Natural killer cell (primary cell): ENCODE measurements at regions not wholly inside any gene's neighbourhood (a gene's known extent, or its start where the extent isn't known, plus 50 kb on each side); places are given as distances from the start of the nearest gene placed in this dataset.

ENCODE experiments used
- ATAC-seq, 3 donors: fragments of 150-1000 bp in 2 of 3; fragments of 200-7000 bp in 1 of 3; cut with Tn5 transposase; 1 replicate in 1 of 3; 2 replicates in 2 of 3; pipeline ENCODE4 v1.10.0; 2021; ENCODE audit warnings: mild to moderate bottlenecking in 2 of 3, moderate library complexity in 2 of 3
- DNase-seq, 2 donors: peaks; one replicate each; pipeline versions ENCODE4 v3.0.0 to v3.0.0-alpha.2; 2013 to 2021; ENCODE audit warnings: mixed read lengths in 1 of 2
- H3K27ac ChIP-seq: one replicate; pipeline ENCODE4 v1.5.1; 2013; ENCODE audit warnings: mild to moderate bottlenecking, low read length
- H3K27me3 ChIP-seq: one replicate; pipeline ENCODE4 v1.6.1; 2013; ENCODE audit warnings: low read length; ENCODE audit not compliant: control insufficient read depth, insufficient read depth
- H3K36me3 ChIP-seq: one replicate; pipeline ENCODE4 v1.6.1; 2013; ENCODE audit warnings: low read length; ENCODE audit not compliant: control insufficient read depth, insufficient read depth
- H3K4me1 ChIP-seq: one replicate; pipeline ENCODE4 v1.6.1; 2013; ENCODE audit warnings: low read length; ENCODE audit not compliant: control insufficient read depth, insufficient read depth
- H3K4me3 ChIP-seq: one replicate; pipeline ENCODE4 v1.5.1; 2013; ENCODE audit warnings: low read length
- H3K9me3 ChIP-seq: one replicate; pipeline ENCODE4 v1.6.1; 2013; ENCODE audit warnings: low read length; ENCODE audit not compliant: control insufficient read depth, insufficient read depth
- H3K27ac Mint-ChIP-seq, 2 donors: one replicate each; pipeline ENCODE4 v1.8.0; 2022; ENCODE audit warnings: mild to moderate bottlenecking in 2 of 2, mixed read lengths in 2 of 2, moderate library complexity in 1 of 2
- H3K27me3 Mint-ChIP-seq, 2 donors: one replicate each; pipeline ENCODE4 v1.8.0; 2022; ENCODE audit warnings: low read depth in 2 of 2, mixed read lengths in 2 of 2
- H3K36me3 Mint-ChIP-seq: one replicate; pipeline ENCODE4 v1.8.0; 2022; ENCODE audit warnings: mixed read lengths
- H3K4me1 Mint-ChIP-seq, 2 donors: one replicate each; pipeline ENCODE4 v1.8.0; 2022; ENCODE audit warnings: mixed read lengths in 2 of 2
- H3K4me3 Mint-ChIP-seq: one replicate; pipeline ENCODE4 v1.8.0; 2022; ENCODE audit warnings: mild to moderate bottlenecking, moderate library complexity, mixed read lengths
- H3K9me3 Mint-ChIP-seq, 2 donors: one replicate each; pipeline ENCODE4 v1.8.0; 2022; ENCODE audit warnings: mixed read lengths in 2 of 2
- CTCF ChIP-seq: fragments of 200-600 bp; IDR thresholded peaks from one replicate; pipeline ENCODE4 v1.8.0; 2022; ENCODE audit warnings: antibody characterized with exemption
- WGBS: methylation state at CpG from one replicate; pipeline ENCODE4 v1.1.7; 2013; ENCODE audit warnings: missing lambda C conversion rate; ENCODE audit not compliant: insufficient coverage; 5-methylcytosine and 5-hydroxymethylcytosine counted together
- intact Hi-C: fragments of 100-400 bp; cut with micrococcal nuclease; formaldehyde crosslinking; loops from one replicate; pipeline ENCODE4 v1.14.2; 2022

DNA sequence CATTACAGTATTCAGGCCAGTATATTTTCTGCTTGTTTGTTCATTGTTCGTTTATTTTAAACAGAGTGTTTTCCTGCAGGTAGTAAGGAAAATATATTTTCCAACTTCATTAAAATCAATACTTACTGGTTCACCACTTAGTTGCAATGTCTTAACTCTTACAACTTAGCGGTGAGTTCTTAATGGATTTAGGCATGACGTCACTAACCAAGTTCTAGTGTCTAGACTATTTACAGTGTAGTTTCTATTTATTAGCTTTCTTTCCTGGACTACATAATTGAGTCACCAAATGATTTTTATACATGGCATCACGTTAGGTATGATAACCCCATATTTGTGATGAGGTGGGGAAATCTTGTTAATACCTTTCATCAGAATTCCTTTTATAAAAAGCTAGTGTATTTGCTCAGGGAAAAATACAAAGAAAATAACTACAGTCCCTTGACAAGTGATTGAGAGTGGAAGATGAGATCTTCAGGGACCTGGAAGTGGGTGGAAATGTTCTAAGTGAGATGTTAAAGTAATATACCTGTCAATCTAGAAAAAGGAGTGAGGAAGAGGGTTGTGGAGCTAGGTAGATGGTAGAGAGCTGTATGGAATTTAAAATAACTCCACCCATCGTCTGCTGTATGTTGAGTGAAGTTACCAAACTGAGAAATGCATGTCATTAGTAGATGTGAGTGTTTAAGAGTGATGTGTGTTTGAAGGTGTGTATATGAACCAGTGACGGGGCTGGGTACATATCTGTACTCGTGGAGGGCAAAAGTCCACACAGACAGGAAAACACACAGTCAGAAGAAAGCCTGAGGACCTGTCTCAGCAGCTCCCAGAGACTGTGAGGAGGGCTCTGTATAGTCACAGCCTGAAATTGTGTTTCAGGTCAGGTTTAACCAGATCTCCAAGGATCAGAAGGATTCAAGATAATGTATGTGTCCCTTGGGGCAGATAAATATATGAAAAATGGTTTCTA lies 197.6 kb upstream of the ADAMTS5 start:
- ATAC-seq (no peak), DNase-seq (no peak)
- TF ChIP-seq CTCF = no peak
- Mint-ChIP-seq H3K27me3 (no peaks in the 10 kb centered on the region), H3K4me3 (no peak overlapping the region), H3K27ac (no peak overlapping the region), H3K9me3 (peaks cover 4 to 8% of the 10 kb centered on the region in 2 donors), H3K4me1 (no peaks in the 10 kb centered on the region), H3K36me3 (peaks cover 5% of the 10 kb centered on the region)
- Histone ChIP-seq H3K9me3 (no peaks in the 10 kb centered on the region), H3K4me1 (no peaks in the 10 kb centered on the region), H3K4me3 (no peak overlapping the region), H3K27me3 (no peaks in the 10 kb centered on the region), H3K36me3 (no peaks in the 10 kb centered on the region), H3K27ac (no peak overlapping the region)
- 80% methylated on average over 5 of the region's 7 CpGs for WGBS
- intact Hi-C loops = no loop called here

- no peak for TF ChIP-seq CTCF
- Mint-ChIP-seq H3K4me3 (no peak overlapping the region), H3K4me1 (no peaks in the 10 kb centered on the region), H3K27ac (no peak overlapping the region), H3K9me3 (peaks cover 2 to 10% of the 10 kb centered on the region in 2 donors), H3K27me3 (no peaks in the 10 kb centered on the region), H3K36me3 (no peaks in the 10 kb centered on the region)
- Histone ChIP-seq H3K4me1 (no peaks in the 10 kb centered on the region), H3K36me3 (no peaks in the 10 kb centered on the region), H3K27ac (no peak overlapping the region), H3K9me3 (no peaks in the 10 kb centered on the region), H3K27me3 (no peaks in the 10 kb centered on the region), H3K4me3 (no peak overlapping the region)
- DNase-seq = no peak
- ATAC-seq = no peak
- intact Hi-C loops = no loop called here
- 61% methylated on average over 5 of the region's 6 CpGs for WGBS
Observed at GRCh38 chr21:27158967-27159366, 192.1 kb upstream of the ADAMTS5 start.

DNA sequence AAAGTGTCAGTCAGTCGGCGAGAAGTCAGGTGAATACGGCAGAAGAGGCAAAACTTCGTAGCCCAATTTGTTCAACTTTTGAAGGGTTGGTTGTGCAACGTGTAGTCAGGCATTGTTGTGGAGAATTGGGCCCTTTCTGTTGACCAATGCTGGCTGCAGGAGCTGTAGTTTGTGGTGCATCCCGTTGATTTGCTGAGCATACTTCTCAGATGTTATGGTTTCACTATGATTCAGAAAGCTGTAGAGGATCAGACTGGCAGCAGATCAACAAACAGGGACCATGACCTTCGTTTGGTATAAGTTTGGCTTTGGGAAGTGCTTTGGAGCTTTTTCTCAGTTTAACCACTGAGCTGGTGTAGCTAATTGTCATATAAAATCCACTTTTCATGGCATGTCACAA lies 190.2 kb upstream of the ADAMTS5 start:
- Histone ChIP-seq H3K27ac (no peak overlapping the region), H3K9me3 (no peaks in the 10 kb centered on the region), H3K36me3 (no peaks in the 10 kb centered on the region), H3K27me3 (no peaks in the 10 kb centered on the region), H3K4me3 (no peak overlapping the region), H3K4me1 (no peaks in the 10 kb centered on the region)
- no peak for ATAC-seq
- Mint-ChIP-seq H3K27me3 (no peaks in the 10 kb centered on the region), H3K27ac (no peak overlapping the region), H3K9me3 (peaks cover 2 to 15% of the 10 kb centered on the region in 2 donors), H3K4me1 (no peaks in the 10 kb centered on the region), H3K4me3 (no peak overlapping the region), H3K36me3 (no peaks in the 10 kb centered on the region)
- 71% methylated on average over 7 of the region's 7 CpGs for WGBS
- no peak for DNase-seq
- TF ChIP-seq CTCF = no peak
- intact Hi-C loops = no loop called here

DNA sequence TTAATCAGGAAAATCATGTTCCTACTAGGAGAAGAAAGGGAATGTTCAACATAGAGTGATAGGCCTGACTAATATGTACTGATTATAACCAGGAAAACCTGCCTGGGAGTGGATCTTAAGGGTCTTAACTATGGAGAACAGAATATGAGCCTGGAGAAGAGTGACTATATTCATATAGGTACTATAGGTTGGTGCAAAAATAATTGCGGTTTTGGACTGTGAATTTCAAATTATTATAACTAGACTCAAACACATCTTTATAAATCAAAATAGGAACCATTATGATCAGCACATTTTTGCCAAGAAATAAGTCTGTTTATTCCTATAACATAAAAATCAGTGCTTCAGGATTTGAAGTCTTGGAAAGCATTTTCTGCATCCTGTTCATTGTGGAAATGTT lies 189.8 kb upstream of the ADAMTS5 start:
- H3K36me3 Mint-ChIP-seq = no peaks in the 10 kb centered on the region
- no peaks in the 10 kb centered on the region for H3K4me1 Mint-ChIP-seq
- H3K4me3 Mint-ChIP-seq = no peak overlapping the region
- peaks cover 2 to 16% of the 10 kb centered on the region in 2 donors for H3K9me3 Mint-ChIP-seq
- ATAC-seq = no peak
- Histone ChIP-seq H3K36me3 (no peaks in the 10 kb centered on the region), H3K27ac (no peak overlapping the region), H3K9me3 (no peaks in the 10 kb centered on the region), H3K4me3 (no peak overlapping the region), H3K27me3 (no peaks in the 10 kb centered on the region), H3K4me1 (no peaks in the 10 kb centered on the region)
- DNase-seq = no peak
- H3K27me3 Mint-ChIP-seq = no peaks in the 10 kb centered on the region
- WGBS = no CpG with 5 or more reads among the region's 1 CpG
- no peak overlapping the region for H3K27ac Mint-ChIP-seq
- intact Hi-C loops = no loop called here
- TF ChIP-seq CTCF = no peak
